ENCODE measurements at regions not wholly inside any gene's neighbourhood (a gene's known extent, or its start where the extent isn't known, plus 50 kb on each side); places are given as distances from the start of the nearest gene placed in this dataset.
"Not testable (repeated sequence)": the region's sequence is repeated elsewhere in the genome, so short reads cannot be mapped to it uniquely, and the experiment has no call there.

- no peak for DNase-seq (ENCODE audit: low spot score)
These were observed 103.6 kb downstream of the OTOL1 start for GRCh38 chr3:161600173-161600572.

- DNase-seq (ENCODE audit: low spot score) = no peak
These were observed 105.9 kb downstream of the OTOL1 start for GRCh38 chr3:161602475-161602874.

- no peak for DNase-seq (ENCODE audit: low spot score)
These were observed 106.3 kb downstream of the OTOL1 start for GRCh38 chr3:161602918-161603317.

- no peak for DNase-seq (ENCODE audit: low spot score)
These were observed 110.4 kb downstream of the OTOL1 start for GRCh38 chr3:161607056-161607455.

DNA sequence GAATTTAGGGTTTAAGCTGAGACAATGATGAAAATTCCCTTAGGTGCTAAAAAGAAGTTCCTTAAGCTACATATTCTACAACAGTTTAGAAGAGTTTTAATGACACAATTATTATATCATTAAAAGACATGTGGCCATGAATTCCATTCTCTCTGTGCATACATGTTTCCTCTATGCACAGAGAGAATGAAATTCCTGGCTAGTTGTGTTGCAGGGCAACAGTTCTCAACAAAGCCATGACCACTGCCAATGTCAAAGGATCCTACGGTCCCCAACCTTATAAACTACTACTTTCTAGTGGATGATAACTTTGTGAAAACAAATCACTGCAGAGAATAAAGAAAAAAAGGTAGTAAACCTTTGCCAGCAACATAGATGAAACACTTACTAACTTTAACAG is 122.7 kb downstream of the OTOL1 start:
- DNase-seq (ENCODE audit: low spot score) = no peak

- no peak for DNase-seq (ENCODE audit: low spot score)
These were observed 134.2 kb downstream of the OTOL1 start for GRCh38 chr3:161630794-161631193.

DNA sequence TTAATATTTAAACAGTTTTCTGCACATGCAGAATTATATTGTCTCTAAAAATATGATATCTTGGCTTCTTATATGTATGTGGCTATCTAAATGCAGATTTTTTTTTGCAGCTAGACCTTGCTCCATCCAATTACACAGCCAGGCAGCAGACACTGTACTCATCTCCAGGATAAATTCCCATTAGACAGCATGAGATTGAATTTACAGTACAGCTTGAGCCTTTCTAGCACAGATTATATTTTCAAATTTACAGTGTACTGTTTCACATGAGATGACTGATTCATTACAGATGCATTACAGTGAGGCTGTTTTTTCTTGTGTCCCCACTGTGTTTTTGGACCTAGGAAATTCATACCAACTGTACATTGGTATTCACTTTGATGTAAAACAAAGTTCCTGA is 134.9 kb downstream of the OTOL1 start:
- no peak for DNase-seq (ENCODE audit: low spot score)

- DNase-seq (ENCODE audit: low spot score) = no peak
These were observed 141.0 kb downstream of the OTOL1 start for GRCh38 chr3:161637559-161637958.

- not testable (repeated sequence) for DNase-seq (ENCODE audit: low spot score)
These were observed 142.5 kb downstream of the OTOL1 start for GRCh38 chr3:161639095-161639494.

GRCh38 chr3:161640181-161640580 is 143.6 kb downstream of the OTOL1 start:
- DNase-seq (ENCODE audit: low spot score) = no peak

GRCh38 chr3:161641287-161641686 is 144.7 kb downstream of the OTOL1 start:
- DNase-seq (ENCODE audit: low spot score) = no peak

- no peak for DNase-seq (ENCODE audit: low spot score)
These were observed 148.5 kb downstream of the OTOL1 start for GRCh38 chr3:161644891-161645635.

DNA sequence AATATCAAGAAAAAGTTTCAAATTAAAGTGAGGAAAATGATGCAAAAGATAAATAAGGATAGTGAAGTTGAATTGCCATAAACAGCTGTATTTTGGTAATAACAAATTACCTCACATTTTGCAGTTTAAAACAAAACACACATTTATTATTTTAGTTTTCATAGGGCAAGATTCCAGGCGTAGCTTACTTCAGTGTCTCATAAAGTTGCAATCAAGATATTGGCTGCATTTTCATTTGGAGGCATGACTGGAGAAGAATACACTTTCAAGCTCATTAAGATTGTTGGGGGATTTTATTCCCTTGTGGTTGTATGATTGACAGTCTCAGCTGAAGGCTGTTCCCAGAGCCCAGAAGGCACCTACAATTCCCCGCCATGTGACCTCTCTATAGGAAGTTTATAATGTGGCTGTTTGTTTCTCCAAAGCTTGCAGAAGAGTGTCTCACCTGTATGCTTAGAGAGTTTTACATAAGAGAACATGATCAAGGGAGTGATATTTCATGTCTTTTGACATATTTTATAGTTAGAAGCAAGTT is 151.4 kb downstream of the OTOL1 start:
- DNase-seq (ENCODE audit: low spot score) = no peak

DNA sequence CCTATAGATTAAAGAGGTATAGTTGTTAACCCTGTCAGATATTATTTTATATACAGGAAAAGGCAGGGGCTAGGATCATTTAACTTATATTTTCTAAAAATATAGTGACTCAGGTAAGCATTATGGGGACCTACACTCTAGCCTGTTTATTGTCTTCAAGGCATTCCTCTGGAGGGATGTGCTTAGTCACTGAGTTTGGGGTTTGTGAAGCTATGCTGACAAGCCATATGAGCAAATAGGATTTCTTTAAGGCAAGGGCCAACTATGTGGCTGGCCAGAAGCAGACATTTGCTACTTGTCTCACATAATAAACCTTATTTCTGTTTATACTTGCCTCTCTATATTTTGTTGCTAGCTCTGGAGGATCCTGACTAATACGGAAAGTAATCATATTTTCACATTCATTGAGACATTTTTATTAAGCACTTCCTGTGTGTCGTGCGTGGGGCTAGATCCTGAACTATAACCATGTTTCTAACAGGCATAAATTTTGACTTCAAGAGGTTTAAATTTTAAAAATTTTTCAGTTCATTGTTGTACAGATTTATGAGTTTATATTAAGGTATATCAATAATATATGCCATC is 153.4 kb downstream of the OTOL1 start:
- no peak for DNase-seq (ENCODE audit: low spot score)

- no peak for DNase-seq (ENCODE audit: low spot score)
These were observed 161.2 kb downstream of the OTOL1 start for GRCh38 chr3:161657786-161658185.

- DNase-seq (ENCODE audit: low spot score) = no peak
These were observed 174.5 kb downstream of the OTOL1 start for GRCh38 chr3:161671141-161671540.

GRCh38 chr3:161672478-161672877 is 175.9 kb downstream of the OTOL1 start:
- DNase-seq (ENCODE audit: low spot score) = no peak

DNA sequence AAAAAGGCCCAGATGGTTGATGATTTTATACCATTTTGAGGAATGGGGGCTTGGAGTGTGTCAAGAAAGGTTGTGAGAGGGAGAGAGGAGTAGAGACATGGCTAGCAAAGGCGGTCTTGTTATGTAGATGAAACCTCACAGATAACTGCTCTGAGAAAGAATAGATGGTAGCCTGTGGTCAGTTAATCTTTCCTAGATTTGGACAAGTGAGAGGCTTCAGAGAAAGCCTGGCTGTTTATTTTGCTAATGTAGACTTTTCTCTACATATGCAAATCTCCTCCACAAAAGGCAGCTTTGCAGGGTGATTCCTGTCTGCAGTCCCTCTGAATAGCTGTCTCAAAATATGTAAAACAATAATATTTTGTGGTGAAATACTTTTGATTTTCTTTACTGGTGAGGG is 177.3 kb downstream of the OTOL1 start:
- DNase-seq (ENCODE audit: low spot score) = no peak

DNA sequence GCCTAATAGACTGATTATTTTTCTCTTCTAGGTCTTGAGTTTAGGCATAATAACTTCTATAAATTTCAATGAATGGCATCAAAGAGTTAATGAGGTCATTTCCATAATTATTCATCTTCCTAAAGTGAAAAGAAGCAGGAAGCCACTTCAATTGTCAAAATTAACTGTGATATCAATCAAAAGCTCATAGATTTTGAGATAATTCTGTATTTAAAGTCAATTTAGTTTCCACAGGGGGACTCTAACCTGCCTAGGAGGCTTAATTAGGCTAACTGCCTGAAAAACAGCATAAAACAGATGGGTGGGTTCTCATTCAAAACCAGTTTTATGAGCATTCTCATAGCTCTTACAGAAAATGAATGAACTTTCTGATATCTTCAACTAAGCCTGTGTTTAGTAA is 177.8 kb downstream of the OTOL1 start:
- DNase-seq (ENCODE audit: low spot score) = no peak

GRCh38 chr3:161681831-161682230 is 185.2 kb downstream of the OTOL1 start:
- not testable (repeated sequence) for DNase-seq (ENCODE audit: low spot score)

GRCh38 chr3:161682715-161683114 is 186.1 kb downstream of the OTOL1 start:
- no peak for DNase-seq (ENCODE audit: low spot score)

- no peak for DNase-seq (ENCODE audit: low spot score)
These were observed 193.1 kb downstream of the OTOL1 start for GRCh38 chr3:161689584-161690298.

- no peak for DNase-seq (ENCODE audit: low spot score)
These were observed 193.7 kb downstream of the OTOL1 start for GRCh38 chr3:161690299-161690620.

Data from germinal center (tissue), 1 donor.